Progenitor cell of endocrine pancreas (in vitro differentiated cells): ENCODE measurements at regions not wholly inside any gene's neighbourhood (a gene's known extent, or its start where the extent isn't known, plus 50 kb on each side); places are given as distances from the start of the nearest gene placed in this dataset.
A peak's percentile ranks its signal among the peaks of the same experiment; 100 is the strongest.

Experiments
- DNase-seq: peaks from one replicate; pipeline ENCODE4 v3.0.0; 2021; ENCODE audit warnings: low spot score; ENCODE audit not compliant: unreplicated experiment
- H3K27ac Mint-ChIP-seq: 2 replicates; pipeline ENCODE4 v1.8.0; 2021; ENCODE audit warnings: mild to moderate bottlenecking, moderate library complexity, mixed read lengths
- H3K27me3 Mint-ChIP-seq: 2 replicates; pipeline ENCODE4 v1.8.0; 2021; ENCODE audit warnings: mixed read lengths
- H3K36me3 Mint-ChIP-seq: 2 replicates; pipeline ENCODE4 v1.8.0; 2022; ENCODE audit warnings: mixed read lengths; ENCODE audit not compliant: insufficient read depth
- H3K4me1 Mint-ChIP-seq: 2 replicates; pipeline ENCODE4 v1.8.0; 2021; ENCODE audit warnings: low read depth, mixed read lengths
- H3K4me3 Mint-ChIP-seq: 2 replicates; pipeline ENCODE4 v1.8.0; 2021; ENCODE audit warnings: low read depth, mild to moderate bottlenecking, moderate library complexity, mixed read lengths
- H3K9me3 Mint-ChIP-seq: 2 replicates; pipeline ENCODE4 v1.8.0; 2021; ENCODE audit warnings: low read depth, mixed read lengths
- TF ChIP-seq, protein P1 (sequence below): fragments of 200-600 bp; sonication (generic); IDR thresholded peaks from one replicate; pipeline ENCODE4 v1.5.0; 2021; ENCODE audit warnings: antibody characterized with exemption, mild to moderate bottlenecking; ENCODE audit not compliant: unreplicated experiment

- Mint-ChIP-seq H3K27ac (peak overlapping the region; percentile 8), H3K36me3 (no peaks in the 10 kb centered on the region), H3K4me3 (no peak overlapping the region), H3K4me1 (peaks cover 10% of the 10 kb centered on the region), H3K27me3 (peaks cover 6% of the 10 kb centered on the region), H3K9me3 (no peaks in the 10 kb centered on the region)
- TF ChIP-seq, protein P1, sequence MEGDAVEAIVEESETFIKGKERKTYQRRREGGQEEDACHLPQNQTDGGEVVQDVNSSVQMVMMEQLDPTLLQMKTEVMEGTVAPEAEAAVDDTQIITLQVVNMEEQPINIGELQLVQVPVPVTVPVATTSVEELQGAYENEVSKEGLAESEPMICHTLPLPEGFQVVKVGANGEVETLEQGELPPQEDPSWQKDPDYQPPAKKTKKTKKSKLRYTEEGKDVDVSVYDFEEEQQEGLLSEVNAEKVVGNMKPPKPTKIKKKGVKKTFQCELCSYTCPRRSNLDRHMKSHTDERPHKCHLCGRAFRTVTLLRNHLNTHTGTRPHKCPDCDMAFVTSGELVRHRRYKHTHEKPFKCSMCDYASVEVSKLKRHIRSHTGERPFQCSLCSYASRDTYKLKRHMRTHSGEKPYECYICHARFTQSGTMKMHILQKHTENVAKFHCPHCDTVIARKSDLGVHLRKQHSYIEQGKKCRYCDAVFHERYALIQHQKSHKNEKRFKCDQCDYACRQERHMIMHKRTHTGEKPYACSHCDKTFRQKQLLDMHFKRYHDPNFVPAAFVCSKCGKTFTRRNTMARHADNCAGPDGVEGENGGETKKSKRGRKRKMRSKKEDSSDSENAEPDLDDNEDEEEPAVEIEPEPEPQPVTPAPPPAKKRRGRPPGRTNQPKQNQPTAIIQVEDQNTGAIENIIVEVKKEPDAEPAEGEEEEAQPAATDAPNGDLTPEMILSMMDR, result no peak
- DNase-seq, result no peak
These were observed 236.2 kb downstream of the SYK start for GRCh38 chr9:91037511-91038482.

- H3K27me3 Mint-ChIP-seq, result peaks cover 6% of the 10 kb centered on the region
- H3K36me3 Mint-ChIP-seq, result no peaks in the 10 kb centered on the region
- TF ChIP-seq, protein P1, result no peak
- no peak for DNase-seq
- H3K4me3 Mint-ChIP-seq, result no peak overlapping the region
- H3K27ac Mint-ChIP-seq, result no peak overlapping the region
- H3K9me3 Mint-ChIP-seq, result no peaks in the 10 kb centered on the region
- H3K4me1 Mint-ChIP-seq, result peaks cover 10% of the 10 kb centered on the region
These were observed 237.0 kb downstream of the SYK start for GRCh38 chr9:91038483-91039124.

GRCh38 chr9:91039125-91039834, 237.7 kb downstream of the SYK start:
- Mint-ChIP-seq H3K9me3 (no peaks in the 10 kb centered on the region), H3K27me3 (peaks cover 6% of the 10 kb centered on the region), H3K4me1 (peaks cover 10% of the 10 kb centered on the region), H3K36me3 (no peaks in the 10 kb centered on the region), H3K4me3 (no peak overlapping the region), H3K27ac (no peak overlapping the region)
- DNase-seq, result no peak
- TF ChIP-seq, protein P1, result no peak

DNA sequence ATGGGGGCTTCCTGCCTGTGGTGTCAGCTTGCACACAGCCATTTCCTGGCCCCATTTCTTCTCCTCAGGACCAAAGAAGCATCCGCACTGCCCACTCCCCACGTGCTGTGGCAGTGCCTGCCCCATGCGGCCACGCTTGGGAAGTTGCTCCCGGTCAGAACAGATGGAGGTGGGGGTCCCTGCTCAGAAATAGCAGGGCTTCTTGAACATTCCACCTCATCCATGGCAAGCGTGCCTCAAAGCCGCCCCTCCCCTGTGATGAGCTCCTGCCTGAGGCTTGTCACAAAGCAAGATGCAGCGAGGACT, 238.2 kb downstream of the SYK start:
- no peaks in the 10 kb centered on the region for H3K9me3 Mint-ChIP-seq
- no peak overlapping the region for H3K4me3 Mint-ChIP-seq
- no peak for DNase-seq
- no peak overlapping the region for H3K27ac Mint-ChIP-seq
- TF ChIP-seq, protein P1, result no peak
- peaks cover 8% of the 10 kb centered on the region for H3K27me3 Mint-ChIP-seq
- no peaks in the 10 kb centered on the region for H3K36me3 Mint-ChIP-seq
- peaks cover 10% of the 10 kb centered on the region for H3K4me1 Mint-ChIP-seq

- Mint-ChIP-seq H3K4me1 (peaks cover 10% of the 10 kb centered on the region), H3K4me3 (no peak overlapping the region), H3K36me3 (no peaks in the 10 kb centered on the region), H3K27ac (no peak overlapping the region), H3K27me3 (peaks cover 5% of the 10 kb centered on the region), H3K9me3 (no peaks in the 10 kb centered on the region)
- DNase-seq, result no peak
- TF ChIP-seq, protein P1, result no peak
These were observed 239.0 kb downstream of the SYK start for GRCh38 chr9:91040371-91041215.
